HG02885 (cell line): ENCODE measurements at regions not wholly inside any gene's neighbourhood (a gene's known extent, or its start where the extent isn't known, plus 50 kb on each side); places are given as distances from the start of the nearest gene placed in this dataset.
A peak's percentile ranks its signal among the peaks of the same experiment; 100 is the strongest.
"Not testable (repeated sequence)": the region's sequence is repeated elsewhere in the genome, so short reads cannot be mapped to it uniquely, and the experiment has no call there.

Experiments
- ATAC-seq: cut with Tn5 transposase; IDR thresholded peaks from one replicate; pipeline ENCODE4 v1.9.1; 2021; ENCODE audit warnings: mild to moderate bottlenecking; ENCODE audit not compliant: unreplicated experiment, poor library complexity

DNA sequence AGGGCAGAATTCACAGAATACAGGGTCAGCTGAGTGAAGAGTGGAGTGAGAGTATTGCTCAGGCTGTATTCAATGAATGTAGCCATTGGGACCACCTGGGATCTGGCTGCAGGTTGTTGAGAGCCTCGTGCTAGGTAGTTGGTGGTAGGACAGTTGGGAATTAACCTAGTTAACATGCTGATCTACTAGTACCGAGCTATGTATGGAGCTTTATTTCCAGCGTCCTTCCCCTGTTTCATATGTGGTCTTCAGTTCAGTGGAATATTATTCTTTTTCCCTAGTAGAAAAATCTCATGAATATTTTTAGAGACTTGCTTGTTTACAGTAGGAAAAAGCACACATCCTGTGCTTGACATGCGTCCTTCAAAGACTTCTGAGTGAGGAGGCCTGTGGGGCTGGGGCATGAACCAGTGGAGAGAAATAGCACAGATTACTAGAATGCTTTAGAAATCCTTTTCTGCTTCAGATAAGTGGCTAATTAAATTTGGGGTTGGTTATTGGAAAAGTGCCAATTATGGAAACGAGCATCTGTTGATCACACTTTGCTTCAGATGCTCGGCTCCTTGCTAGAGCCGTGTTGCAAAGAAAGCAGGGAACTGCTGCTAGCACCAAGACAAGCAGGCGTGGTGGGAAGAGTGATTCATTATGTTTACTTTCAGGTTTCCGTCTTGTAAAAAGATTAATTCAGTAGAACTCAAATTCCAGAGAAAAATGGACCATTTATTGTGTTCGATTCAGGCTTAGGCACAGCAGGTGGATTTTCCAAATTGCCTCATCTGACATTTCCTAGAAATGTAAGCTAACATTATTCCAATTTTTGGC is 53.6 kb downstream of the ARF6 start:
- no peak for ATAC-seq

DNA sequence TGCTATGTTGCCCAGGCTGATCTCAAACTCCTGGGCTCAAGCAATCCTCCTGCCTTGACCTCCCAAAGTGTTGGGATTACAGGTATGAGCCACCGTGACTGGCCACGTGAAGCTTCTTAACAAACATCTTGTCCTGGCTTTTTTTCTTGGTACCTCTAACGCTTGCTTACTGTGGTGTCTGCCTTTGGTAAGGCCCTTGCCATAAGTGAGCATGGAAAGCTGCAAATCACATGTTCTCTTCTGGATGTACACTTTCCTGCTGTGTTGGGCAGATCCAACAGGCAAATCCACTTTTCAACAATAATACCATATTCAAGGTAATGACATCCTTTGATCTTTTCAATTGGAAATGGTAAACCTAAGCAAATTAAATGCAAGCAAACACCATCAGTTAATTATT is 54.6 kb downstream of the ARF6 start:
- no peak for ATAC-seq

DNA sequence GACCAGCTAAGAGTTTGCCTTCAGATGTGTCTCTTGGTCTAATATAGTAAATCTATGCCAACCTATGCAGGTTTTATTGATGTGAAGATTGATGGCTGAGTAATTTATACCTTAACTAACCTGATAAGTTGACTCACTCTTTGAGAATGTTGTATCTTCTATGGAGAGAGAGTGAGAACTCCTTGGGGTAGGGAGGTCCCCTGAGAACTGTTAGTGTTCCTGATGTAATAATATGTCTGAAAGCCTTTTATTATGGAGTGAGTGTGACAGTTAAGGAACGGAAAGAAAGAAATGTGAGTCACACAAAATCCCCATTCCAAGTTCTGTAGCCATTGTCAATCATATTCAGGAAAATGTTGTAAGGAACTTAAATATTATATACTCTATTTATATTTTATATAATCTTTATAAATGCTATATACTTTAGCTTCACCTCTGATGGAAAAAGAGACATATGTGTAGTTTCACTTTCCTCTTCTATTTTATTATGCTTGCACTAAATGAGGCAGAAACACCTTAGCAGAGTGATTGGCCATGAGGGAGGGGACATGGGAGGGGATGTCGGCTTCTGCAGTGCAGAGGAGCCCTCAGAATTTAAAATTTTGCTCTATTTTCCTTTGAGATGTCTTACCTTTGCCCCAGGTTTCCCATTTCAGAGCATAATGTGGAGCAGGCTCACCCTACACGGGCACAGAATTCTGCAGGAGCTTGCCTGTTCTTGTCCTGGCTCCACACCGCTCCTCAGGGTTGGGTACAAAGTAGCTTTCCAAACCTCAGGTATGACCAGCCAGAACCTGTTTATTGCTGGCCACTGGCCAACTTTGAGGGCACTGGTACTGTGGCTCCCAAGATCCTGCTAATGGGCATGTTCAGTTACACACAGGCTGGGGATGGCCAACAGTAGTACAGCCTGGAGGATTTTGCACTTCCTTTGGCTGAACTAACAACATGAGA is 57.7 kb downstream of the ARF6 start:
- no peak for ATAC-seq

DNA sequence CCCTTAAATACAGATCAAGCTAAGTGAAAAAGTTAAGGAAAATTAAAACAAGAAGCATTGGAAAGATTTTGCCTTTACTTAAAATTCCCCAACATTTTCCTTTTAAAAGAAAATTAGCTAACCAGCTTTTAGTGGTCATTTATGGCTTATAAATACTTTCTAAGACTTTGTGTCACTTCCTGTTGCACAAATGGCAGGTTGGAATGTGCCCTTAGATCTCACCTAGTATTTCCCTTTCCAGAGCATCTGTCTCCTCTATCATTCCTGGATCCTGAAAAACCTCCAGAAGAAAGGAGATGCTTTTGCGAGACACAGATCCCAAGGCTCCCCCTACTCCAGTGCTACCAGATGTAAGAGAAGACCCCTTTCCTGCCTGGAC is 58.3 kb downstream of the ARF6 start:
- ATAC-seq: no peak

DNA sequence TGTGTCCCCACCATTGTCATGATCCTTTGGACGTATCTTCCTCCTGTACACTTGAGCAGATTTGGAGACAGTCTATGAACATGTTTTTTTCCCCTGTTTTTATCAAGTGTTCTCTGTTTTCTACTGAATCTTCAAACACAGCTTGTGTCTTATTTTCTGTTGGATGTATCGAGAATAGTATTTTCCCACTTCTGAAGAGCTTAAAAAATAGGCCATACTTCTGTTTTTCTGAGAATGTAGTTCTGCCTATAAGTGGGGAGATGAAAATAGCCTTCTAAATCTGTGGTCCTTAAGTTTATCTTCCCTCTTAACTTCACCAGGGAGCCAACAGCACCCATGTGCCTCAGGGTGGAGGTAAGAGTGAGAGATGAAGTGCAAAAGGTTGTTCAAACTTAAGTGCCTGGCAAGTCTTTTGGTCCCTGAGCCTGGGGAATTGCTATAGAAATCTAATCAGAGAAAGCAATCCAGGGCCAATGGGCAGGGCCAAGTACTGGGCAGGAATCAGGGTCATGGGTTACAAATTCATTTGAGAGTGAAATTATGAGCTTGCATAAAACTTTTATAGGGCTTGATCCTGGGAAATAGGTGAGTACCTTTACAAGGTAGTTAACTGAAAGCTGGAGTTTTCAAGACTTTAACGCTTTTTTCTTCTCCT is 58.9 kb downstream of the ARF6 start:
- no peak for ATAC-seq

DNA sequence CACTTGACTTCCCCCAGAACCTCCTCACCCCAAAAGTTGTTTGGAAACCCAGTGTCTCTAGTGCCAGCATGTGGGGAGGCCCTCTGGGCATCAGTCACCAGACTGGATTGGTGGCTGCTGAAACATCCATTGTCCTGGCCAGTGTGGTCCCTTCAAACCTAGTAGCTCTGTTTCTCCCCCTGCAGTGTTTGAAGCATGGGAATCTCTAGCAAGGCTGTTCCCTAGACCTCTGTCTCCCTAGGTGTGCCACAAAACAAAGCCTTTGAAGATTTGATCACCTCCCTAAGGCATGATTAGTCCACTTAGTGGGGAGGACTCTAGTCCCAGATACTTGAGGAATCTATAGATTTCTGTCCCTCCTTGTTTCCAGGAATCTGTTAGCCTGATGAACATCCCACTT is 60.3 kb downstream of the ARF6 start:
- no peak for ATAC-seq

DNA sequence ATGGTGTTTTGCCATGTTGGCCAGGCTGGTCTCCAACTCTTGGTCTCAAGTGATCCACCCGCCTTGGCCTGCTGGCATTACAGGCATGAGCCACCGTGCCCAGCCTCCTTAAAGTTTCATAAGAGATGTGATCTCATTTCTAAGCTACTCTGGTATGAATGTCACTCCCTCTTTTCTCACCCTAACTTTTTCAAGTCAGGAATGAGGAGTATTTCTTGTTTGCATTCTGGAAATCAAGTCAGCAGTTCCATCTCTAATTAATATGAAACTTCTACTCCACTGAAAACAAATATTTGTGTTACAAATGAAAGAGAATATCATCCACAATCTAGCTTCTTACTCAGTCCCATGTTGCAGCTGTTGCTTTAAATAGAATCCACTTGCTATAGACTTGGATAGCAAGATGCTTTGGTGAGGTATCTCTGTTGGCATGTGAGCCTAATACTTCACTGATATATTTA is 61.3 kb downstream of the ARF6 start:
- no peak for ATAC-seq

DNA sequence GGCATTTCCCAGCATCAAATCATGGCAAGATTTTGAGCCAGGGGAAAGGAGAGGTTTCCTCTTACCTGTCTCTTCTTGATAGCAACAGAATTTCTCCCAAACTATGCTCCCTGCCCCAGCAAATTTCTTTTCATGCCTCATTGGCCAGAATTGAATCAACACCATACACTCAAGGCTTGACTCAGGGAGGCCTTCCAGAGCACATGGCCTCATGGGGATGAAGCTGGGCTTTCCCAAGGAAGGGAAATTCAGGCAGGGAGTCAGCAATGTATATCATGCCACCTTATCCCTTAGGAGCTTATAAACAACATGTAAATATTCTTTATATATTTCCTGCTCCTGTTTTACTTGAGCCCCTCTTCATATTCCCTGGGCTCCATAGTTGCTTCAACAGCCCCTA is 62.1 kb downstream of the ARF6 start:
- ATAC-seq: no peak

DNA sequence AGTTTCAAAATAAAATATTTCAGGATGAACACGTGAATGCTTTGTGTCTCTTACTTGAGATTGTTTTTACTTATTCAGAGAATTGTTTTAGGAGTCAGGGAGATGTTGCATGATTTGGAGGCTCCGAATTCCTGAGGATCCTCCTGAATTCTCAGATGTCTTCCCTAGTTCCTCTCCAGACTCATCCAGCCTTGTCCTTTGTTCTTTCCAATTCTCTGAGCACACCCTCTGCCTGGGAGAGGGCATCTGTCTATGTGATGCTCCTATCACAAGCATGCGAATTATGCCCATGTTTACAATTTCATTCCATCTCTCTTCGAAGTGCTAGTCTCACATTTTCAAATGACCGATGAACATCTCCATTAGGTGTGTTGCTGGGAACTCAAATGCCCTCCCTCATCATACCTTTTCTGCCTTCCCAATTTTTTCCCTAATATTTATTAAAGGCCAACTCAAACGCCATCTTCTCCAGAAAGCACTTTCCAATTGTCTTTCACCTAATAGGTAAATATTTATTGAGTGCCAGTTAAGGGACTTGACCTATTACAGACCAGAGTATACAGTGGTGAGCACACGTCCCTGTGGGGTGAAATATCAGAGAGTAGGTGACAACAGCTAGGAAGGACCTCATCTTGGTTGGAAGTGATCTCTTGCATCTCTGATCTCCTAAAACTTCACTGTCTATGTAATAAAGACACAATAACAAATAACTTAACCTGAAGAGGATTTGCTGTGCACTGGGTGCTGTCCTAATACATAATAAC is 64.4 kb downstream of the ARF6 start:
- no peak for ATAC-seq

DNA sequence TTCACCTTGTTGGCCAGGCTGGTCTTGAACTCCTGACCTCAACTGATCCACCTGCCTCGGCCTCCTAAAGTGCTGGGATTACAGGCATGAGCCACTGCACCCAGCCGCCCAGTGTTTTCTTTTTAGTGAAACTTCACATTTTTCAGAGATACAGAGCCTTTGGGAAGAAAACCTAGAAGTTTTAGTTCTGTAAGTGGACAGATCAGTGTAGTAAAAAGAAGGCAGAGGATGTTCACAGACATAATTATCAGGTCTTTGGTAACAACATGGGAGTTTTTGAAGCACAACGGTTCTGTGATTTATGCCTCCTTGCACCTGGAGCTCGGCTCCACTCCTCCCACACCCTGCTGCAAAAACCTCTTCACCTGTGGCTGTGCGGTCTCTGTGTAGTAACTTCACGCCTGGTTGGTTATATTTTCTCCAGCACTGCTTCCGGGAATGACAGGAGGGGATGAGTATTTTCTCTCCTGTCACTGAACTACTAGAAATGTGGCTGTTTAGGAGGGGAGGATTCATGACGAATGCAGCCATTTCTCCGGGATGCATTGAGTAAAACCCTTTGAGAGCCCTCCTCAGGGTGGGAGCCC is 67.0 kb downstream of the ARF6 start:
- peak; percentile 67 for ATAC-seq

DNA sequence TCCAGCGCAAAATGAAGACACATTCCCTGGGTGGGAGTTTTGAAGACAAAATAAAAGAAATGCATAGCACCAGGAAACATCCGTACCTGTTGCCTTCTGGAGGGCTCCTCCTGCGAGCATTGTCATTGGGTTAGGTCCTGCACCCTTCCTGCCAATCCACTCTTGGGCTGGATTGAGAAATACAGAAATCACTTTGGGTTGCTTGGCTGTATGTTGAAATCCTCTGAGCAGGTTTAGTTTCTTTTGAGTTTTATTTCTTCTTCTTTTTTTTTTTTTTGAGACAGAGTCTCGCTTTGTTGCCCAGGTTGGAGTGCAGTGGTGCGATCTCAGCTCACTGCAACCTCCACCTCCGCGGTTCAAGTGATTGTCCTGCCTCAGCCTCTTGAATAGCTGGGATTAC is 67.6 kb downstream of the ARF6 start:
- ATAC-seq: no peak

DNA sequence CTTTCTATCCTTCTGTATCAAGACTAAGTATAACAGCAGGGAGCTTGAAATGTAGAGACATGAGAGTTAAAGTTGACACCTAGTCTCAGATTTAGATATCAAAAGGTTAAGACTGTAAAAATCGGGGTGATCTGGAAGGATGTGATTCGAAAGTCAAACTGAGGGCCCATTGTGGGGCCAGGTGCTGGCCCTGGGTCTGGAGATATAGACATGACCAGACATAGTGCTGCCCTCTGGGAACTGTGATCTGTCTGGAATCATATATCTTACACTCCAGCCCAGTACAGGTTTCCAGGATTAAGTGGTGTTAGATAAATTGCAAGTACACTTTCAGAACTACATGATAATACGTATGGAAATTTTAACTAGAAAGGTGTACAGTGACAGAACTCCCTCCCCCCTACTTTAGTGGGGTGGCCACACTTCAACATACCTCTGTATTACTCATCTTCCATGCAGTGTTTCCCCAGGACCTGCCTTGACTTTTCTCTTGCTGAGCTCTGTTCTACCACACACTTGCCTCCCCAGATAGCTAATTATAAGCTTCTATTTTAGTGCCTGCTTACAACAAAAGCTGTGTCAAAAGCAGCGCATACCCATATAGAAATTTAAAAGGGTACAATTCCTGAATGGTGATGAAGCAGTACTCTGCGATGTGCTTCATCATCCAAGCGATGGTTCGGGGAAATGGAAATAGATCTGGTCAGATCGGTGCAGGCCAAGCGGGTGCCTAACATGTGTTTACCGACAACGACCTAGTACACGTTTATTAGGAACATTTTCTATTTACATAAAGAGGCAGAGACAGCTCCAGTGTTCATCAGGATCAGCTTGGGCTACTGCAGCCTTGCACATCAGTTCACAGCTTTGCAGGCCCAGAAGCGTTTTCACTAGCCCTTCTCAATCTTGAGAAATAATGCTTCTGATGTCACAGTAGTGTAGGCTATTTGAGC is 68.7 kb downstream of the ARF6 start:
- ATAC-seq: peak; percentile 57

DNA sequence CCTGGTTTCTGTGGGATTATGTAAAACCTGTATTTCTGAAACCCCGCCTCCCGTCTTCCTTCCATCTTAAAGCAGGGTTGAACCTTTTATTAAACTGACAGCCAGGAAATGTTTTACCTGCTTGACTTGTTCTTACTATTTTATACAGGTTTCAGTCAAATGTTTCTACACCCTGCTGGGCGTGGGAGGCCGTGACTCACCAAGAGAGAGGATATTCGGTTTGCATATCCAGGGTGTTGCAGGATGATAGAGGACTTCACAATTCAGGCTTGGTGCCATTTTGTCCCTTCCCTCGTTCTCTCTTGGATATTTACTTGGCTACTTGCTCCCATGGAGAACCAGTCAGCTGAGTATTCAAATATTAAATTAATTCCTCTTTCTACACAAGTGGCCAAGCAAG is 69.7 kb downstream of the ARF6 start:
- peak; percentile 58 for ATAC-seq

DNA sequence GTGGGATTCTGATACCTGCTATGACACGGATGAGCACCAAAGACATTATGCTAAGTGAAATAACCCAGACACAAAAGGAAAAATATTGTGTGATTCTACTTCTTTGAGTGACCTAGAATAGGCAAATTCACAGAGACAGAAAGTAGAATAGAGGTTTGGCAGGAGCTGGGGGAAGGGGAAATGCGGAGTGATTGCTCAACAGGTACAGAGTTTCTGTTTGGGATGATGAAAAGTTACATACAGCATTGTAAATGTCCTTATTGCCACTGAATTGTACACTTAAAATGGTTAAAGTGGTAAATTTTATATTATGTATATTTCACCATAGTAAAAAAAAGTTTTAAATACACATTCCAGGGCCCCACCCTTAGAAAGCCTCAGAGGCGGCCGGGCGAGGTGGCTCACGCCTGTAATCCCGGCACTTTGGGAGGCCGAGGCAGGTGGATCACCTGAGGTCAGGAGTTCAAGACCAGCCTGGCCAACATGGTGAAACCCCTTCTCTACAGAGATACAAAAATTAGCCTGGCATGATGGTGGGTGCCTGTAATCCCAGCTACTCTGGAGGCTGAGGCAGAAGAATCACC is 72.3 kb downstream of the ARF6 start:
- not testable (repeated sequence) for ATAC-seq

DNA sequence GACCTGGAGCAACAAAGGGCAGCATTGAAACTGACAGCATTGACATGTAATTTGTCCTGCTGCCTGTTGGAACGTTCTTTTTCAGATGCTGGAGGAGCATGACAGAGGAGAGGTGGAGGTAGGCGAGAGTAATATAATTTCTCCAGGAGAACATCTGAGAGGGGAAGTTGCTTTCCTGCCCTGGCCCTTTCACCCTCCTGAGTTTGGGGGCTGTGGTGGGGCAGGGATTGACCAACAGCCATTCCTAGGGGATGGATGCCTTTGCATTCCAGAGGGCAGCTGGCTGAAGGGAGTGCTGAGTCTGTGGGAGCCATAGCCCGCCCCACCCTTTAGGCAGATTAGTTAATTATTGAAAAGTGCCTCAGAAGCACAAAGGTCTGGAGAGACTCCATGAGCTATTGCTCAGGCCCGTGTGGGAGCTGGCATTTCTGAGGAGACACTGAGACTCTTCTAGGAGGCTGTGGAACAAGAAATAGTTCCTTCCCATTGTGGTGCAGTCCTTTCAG is 73.5 kb downstream of the ARF6 start:
- ATAC-seq: no peak

DNA sequence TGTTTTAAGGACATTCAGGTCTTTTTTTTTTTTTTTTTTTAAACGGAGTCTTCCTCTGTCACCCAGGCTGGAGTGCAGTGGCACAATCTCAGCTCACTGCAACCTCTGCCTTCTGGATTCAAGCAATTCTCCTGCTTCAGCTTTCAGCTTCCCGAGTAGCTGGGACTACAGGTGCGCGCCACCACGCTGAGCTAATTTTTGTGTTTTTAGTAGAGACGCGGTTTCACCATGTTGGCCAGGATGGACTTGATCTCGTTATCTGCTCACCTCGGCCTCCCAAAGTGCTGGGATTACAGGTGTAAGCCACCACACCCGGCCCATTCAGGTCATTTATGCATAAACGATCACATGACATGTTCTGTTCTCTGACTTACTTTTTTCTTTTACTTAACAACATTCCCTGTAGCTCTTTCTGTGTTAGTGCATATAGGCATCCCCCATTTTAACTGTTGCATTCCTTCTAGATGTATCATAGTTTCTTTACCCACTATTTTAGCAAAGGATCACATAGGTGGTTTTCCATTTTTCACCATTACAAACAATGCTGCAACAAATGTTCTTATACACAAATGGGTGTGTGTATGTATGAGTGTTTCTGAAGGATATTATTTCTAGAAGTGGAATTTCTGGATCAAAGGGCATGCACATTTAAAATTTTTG is 74.2 kb downstream of the ARF6 start:
- no peak for ATAC-seq

DNA sequence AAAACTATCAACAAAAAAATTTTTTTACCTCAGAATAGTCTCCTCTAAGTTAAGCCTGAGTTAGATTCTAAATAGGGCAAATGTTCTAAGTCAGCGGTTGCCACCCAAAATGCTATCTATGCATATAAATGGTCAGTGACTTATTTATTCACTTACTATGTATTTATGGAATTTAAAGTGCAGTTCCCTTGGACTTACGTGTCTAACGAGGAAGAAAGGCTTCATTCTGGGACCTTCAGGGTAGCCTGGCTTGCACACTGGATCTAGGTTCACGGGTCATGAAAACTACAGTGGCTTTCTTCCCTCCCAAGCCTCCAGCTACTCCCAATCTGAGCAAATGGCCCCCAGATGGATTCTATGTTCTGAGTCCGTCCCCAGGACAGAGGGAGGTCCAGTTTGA is 77.1 kb downstream of the ARF6 start:
- ATAC-seq: no peak
